ENCODE measurements at regions not wholly inside any gene's neighbourhood (a gene's known extent, or its start where the extent isn't known, plus 50 kb on each side); places are given as distances from the start of the nearest gene placed in this dataset.

DNA sequence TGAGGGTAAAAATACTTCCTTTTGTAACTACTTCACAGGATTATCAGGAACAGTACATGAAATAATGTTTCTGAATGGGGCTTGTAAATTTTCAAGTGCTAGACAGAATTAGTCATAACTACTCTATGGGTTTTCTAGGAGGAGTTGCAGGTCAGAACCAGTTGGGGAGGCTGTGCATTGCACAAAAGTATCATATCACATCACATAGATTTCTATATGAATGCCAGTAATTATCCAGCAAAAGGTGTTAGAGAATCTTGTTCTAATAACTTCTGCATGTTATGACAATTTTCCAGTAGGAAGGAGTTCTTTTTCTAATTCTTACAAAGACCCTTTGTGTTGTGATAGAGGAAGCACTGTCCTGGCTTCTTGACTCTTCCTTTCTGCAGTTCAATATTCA is 551.6 kb downstream of the COL12A1 start:
- TF ChIP-seq, protein P1, sequence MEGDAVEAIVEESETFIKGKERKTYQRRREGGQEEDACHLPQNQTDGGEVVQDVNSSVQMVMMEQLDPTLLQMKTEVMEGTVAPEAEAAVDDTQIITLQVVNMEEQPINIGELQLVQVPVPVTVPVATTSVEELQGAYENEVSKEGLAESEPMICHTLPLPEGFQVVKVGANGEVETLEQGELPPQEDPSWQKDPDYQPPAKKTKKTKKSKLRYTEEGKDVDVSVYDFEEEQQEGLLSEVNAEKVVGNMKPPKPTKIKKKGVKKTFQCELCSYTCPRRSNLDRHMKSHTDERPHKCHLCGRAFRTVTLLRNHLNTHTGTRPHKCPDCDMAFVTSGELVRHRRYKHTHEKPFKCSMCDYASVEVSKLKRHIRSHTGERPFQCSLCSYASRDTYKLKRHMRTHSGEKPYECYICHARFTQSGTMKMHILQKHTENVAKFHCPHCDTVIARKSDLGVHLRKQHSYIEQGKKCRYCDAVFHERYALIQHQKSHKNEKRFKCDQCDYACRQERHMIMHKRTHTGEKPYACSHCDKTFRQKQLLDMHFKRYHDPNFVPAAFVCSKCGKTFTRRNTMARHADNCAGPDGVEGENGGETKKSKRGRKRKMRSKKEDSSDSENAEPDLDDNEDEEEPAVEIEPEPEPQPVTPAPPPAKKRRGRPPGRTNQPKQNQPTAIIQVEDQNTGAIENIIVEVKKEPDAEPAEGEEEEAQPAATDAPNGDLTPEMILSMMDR (IDR thresholded peaks at IDR 0.05) = no peak
- TF ChIP-seq POLR2A (IDR thresholded peaks at IDR 0.05) = no peak

All from vagina (tissue), 2 donors.